ENCODE measurements at regions not wholly inside any gene's neighbourhood (a gene's known extent, or its start where the extent isn't known, plus 50 kb on each side); places are given as distances from the start of the nearest gene placed in this dataset.

GRCh38 chr13:65866138-65866537, 1364.0 kb downstream of the PCDH9 start:
- Mint-ChIP-seq H3K36me3 (no peaks in the 10 kb centered on the region), H3K27ac (no peak overlapping the region), H3K9me3 (peaks cover 1% of the 10 kb centered on the region), H3K4me1 (ENCODE audit: low read depth in 2 of 2) (no peaks in the 10 kb centered on the region), H3K27me3 (no peaks in the 10 kb centered on the region), H3K4me3 (no peak overlapping the region)
- DNase-seq (ENCODE audit: low spot score) (no peak), ATAC-seq (no peak)

GRCh38 chr13:65865206-65865605, 1364.9 kb downstream of the PCDH9 start:
- H3K27me3 Mint-ChIP-seq = no peaks in the 10 kb centered on the region
- H3K4me1 Mint-ChIP-seq (ENCODE audit: low read depth in 2 of 2) = no peaks in the 10 kb centered on the region
- no peaks in the 10 kb centered on the region for H3K9me3 Mint-ChIP-seq
- ATAC-seq (no peak), DNase-seq (ENCODE audit: low spot score) (no peak)
- H3K4me3 Mint-ChIP-seq = no peak overlapping the region
- H3K36me3 Mint-ChIP-seq = no peaks in the 10 kb centered on the region
- no peak overlapping the region for H3K27ac Mint-ChIP-seq

GRCh38 chr13:65864039-65864438, 1366.1 kb downstream of the PCDH9 start:
- H3K4me3 Mint-ChIP-seq = no peak overlapping the region
- H3K27me3 Mint-ChIP-seq = no peaks in the 10 kb centered on the region
- no peaks in the 10 kb centered on the region for H3K9me3 Mint-ChIP-seq
- ATAC-seq = no peak
- no peaks in the 10 kb centered on the region for H3K4me1 Mint-ChIP-seq (ENCODE audit: low read depth in 2 of 2)
- DNase-seq (ENCODE audit: low spot score) = no peak
- H3K27ac Mint-ChIP-seq = no peak overlapping the region
- H3K36me3 Mint-ChIP-seq = no peaks in the 10 kb centered on the region

GRCh38 chr13:65860306-65860705, 1369.8 kb downstream of the PCDH9 start:
- H3K27ac Mint-ChIP-seq = no peak overlapping the region
- no peaks in the 10 kb centered on the region for H3K27me3 Mint-ChIP-seq
- no peak for DNase-seq (ENCODE audit: low spot score)
- no peaks in the 10 kb centered on the region for H3K9me3 Mint-ChIP-seq
- ATAC-seq = no peak
- no peaks in the 10 kb centered on the region for H3K36me3 Mint-ChIP-seq
- no peak overlapping the region for H3K4me3 Mint-ChIP-seq
- H3K4me1 Mint-ChIP-seq (ENCODE audit: low read depth in 2 of 2) = no peaks in the 10 kb centered on the region

- H3K4me1 Mint-ChIP-seq (ENCODE audit: low read depth in 2 of 2) = no peaks in the 10 kb centered on the region
- H3K27ac Mint-ChIP-seq = no peak overlapping the region
- ATAC-seq (no peak), DNase-seq (ENCODE audit: low spot score) (no peak)
- H3K36me3 Mint-ChIP-seq = no peaks in the 10 kb centered on the region
- no peaks in the 10 kb centered on the region for H3K27me3 Mint-ChIP-seq
- H3K4me3 Mint-ChIP-seq = no peak overlapping the region
- no peaks in the 10 kb centered on the region for H3K9me3 Mint-ChIP-seq
These were observed 1372.1 kb downstream of the PCDH9 start for GRCh38 chr13:65857942-65858565.

- Mint-ChIP-seq H3K4me3 (no peak overlapping the region), H3K36me3 (no peaks in the 10 kb centered on the region), H3K27ac (no peak overlapping the region), H3K4me1 (ENCODE audit: low read depth in 2 of 2) (no peaks in the 10 kb centered on the region), H3K9me3 (no peaks in the 10 kb centered on the region), H3K27me3 (no peaks in the 10 kb centered on the region)
- DNase-seq (ENCODE audit: low spot score) (no peak), ATAC-seq (no peak)
These were observed 1373.7 kb downstream of the PCDH9 start for GRCh38 chr13:65856431-65856830.

- Mint-ChIP-seq H3K9me3 (no peaks in the 10 kb centered on the region), H3K27me3 (no peaks in the 10 kb centered on the region), H3K36me3 (no peaks in the 10 kb centered on the region), H3K4me3 (no peak overlapping the region), H3K4me1 (ENCODE audit: low read depth in 2 of 2) (no peaks in the 10 kb centered on the region), H3K27ac (no peak overlapping the region)
- ATAC-seq = no peak
- no peak for DNase-seq (ENCODE audit: low spot score)
These were observed 1374.8 kb downstream of the PCDH9 start for GRCh38 chr13:65855242-65855805.

- Mint-ChIP-seq H3K4me1 (ENCODE audit: low read depth in 2 of 2) (no peaks in the 10 kb centered on the region), H3K27ac (no peak overlapping the region)
These were observed 1375.7 kb downstream of the PCDH9 start for GRCh38 chr13:65854431-65854830.

GRCh38 chr13:65844266-65844841, 1385.8 kb downstream of the PCDH9 start:
- peak in 1 of 2 donors; percentile 50 for ATAC-seq
- Mint-ChIP-seq H3K9me3 (peaks cover 6% of the 10 kb centered on the region), H3K4me1 (ENCODE audit: low read depth in 2 of 2) (no peaks in the 10 kb centered on the region), H3K36me3 (no peaks in the 10 kb centered on the region), H3K27ac (no peak overlapping the region), H3K27me3 (no peaks in the 10 kb centered on the region), H3K4me3 (no peak overlapping the region)
- DNase-seq (ENCODE audit: low spot score) = no peak

More at GRCh38 chr13:65854431-65854830, 1375.7 kb downstream of the PCDH9 start:
- H3K9me3 Mint-ChIP-seq = no peaks in the 10 kb centered on the region
- no peaks in the 10 kb centered on the region for H3K27me3 Mint-ChIP-seq
- ATAC-seq (no peak), DNase-seq (ENCODE audit: low spot score) (no peak)
- H3K36me3 Mint-ChIP-seq = no peaks in the 10 kb centered on the region
- H3K4me3 Mint-ChIP-seq = no peak overlapping the region

GRCh38 chr13:65843314-65843731, 1386.8 kb downstream of the PCDH9 start:
- H3K36me3 Mint-ChIP-seq = no peaks in the 10 kb centered on the region
- no peaks in the 10 kb centered on the region for H3K4me1 Mint-ChIP-seq (ENCODE audit: low read depth in 2 of 2)
- H3K27me3 Mint-ChIP-seq = no peaks in the 10 kb centered on the region
- no peak for ATAC-seq
- no peak overlapping the region for H3K27ac Mint-ChIP-seq
- DNase-seq (ENCODE audit: low spot score) = no peak
- H3K4me3 Mint-ChIP-seq = no peak overlapping the region
- H3K9me3 Mint-ChIP-seq = peaks cover 6% of the 10 kb centered on the region

GRCh38 chr13:65841156-65841555, 1389.0 kb downstream of the PCDH9 start:
- Mint-ChIP-seq H3K9me3 (peaks cover 6% of the 10 kb centered on the region), H3K4me3 (no peak overlapping the region), H3K36me3 (no peaks in the 10 kb centered on the region), H3K27me3 (no peaks in the 10 kb centered on the region), H3K27ac (no peak overlapping the region), H3K4me1 (ENCODE audit: low read depth in 2 of 2) (no peaks in the 10 kb centered on the region)
- DNase-seq (ENCODE audit: low spot score) (no peak), ATAC-seq (no peak)

- Mint-ChIP-seq H3K36me3 (no peaks in the 10 kb centered on the region), H3K4me3 (no peak overlapping the region), H3K27me3 (no peaks in the 10 kb centered on the region), H3K9me3 (no peaks in the 10 kb centered on the region), H3K4me1 (ENCODE audit: low read depth in 2 of 2) (no peaks in the 10 kb centered on the region), H3K27ac (no peak overlapping the region)
- DNase-seq (ENCODE audit: low spot score) (no peak), ATAC-seq (no peak)
These were observed 1394.1 kb downstream of the PCDH9 start for GRCh38 chr13:65836066-65836465.

- H3K9me3 Mint-ChIP-seq = no peaks in the 10 kb centered on the region
- H3K36me3 Mint-ChIP-seq = no peaks in the 10 kb centered on the region
- ATAC-seq = no peak
- H3K4me3 Mint-ChIP-seq = no peak overlapping the region
- H3K27ac Mint-ChIP-seq = no peak overlapping the region
- no peaks in the 10 kb centered on the region for H3K4me1 Mint-ChIP-seq (ENCODE audit: low read depth in 2 of 2)
- DNase-seq (ENCODE audit: low spot score) = no peak
- H3K27me3 Mint-ChIP-seq = no peaks in the 10 kb centered on the region
These were observed 1395.2 kb downstream of the PCDH9 start for GRCh38 chr13:65834897-65835296.

GRCh38 chr13:65830411-65831205, 1399.5 kb downstream of the PCDH9 start:
- Mint-ChIP-seq H3K27me3 (no peaks in the 10 kb centered on the region), H3K27ac (no peak overlapping the region), H3K9me3 (no peaks in the 10 kb centered on the region), H3K4me3 (no peak overlapping the region), H3K36me3 (no peaks in the 10 kb centered on the region), H3K4me1 (ENCODE audit: low read depth in 2 of 2) (no peaks in the 10 kb centered on the region)
- DNase-seq (ENCODE audit: low spot score) (no peak), ATAC-seq (no peak)

Data from natural killer cell treated with Interleukin-12 subunit alpha and Interleukin-12 subunit beta and Interleukin-15 and Interleukin-18, amount 100 ng/mL, for 72 hours (primary cell).